ENCODE measurements at regions not wholly inside any gene's neighbourhood (a gene's known extent, or its start where the extent isn't known, plus 50 kb on each side); places are given as distances from the start of the nearest gene placed in this dataset.

DNA sequence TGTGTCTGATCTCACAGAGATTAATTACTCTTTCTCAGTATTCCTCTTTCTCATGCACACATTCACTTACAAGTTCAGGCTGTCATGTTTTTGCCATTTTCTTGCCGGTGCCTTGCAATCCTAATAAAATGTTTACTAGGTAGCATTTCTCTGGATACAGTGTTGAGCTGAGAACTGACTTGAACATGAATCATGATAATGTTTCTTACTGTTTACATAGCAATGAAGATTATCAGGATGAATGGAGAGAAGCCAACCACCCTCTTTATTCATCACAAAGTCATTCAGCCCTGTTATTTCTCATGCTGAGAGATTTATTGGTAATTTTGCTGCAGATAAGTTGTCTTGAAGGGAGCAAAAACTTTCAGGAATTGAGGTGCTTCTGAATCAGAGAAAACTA is 185.5 kb upstream of the ECI2 start:
- TF ChIP-seq, protein P1, sequence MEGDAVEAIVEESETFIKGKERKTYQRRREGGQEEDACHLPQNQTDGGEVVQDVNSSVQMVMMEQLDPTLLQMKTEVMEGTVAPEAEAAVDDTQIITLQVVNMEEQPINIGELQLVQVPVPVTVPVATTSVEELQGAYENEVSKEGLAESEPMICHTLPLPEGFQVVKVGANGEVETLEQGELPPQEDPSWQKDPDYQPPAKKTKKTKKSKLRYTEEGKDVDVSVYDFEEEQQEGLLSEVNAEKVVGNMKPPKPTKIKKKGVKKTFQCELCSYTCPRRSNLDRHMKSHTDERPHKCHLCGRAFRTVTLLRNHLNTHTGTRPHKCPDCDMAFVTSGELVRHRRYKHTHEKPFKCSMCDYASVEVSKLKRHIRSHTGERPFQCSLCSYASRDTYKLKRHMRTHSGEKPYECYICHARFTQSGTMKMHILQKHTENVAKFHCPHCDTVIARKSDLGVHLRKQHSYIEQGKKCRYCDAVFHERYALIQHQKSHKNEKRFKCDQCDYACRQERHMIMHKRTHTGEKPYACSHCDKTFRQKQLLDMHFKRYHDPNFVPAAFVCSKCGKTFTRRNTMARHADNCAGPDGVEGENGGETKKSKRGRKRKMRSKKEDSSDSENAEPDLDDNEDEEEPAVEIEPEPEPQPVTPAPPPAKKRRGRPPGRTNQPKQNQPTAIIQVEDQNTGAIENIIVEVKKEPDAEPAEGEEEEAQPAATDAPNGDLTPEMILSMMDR (IDR thresholded peaks at IDR 0.05; ENCODE audit: poor library complexity, severe bottlenecking), result no peak
- Histone ChIP-seq H3K36me3 (ENCODE audit: low read depth) (no peaks in the 10 kb centered on the region), H3K27me3 (ENCODE audit: insufficient read depth, poor library complexity, severe bottlenecking) (no peaks in the 10 kb centered on the region), H3K4me1 (ENCODE audit: insufficient read depth, poor library complexity, severe bottlenecking) (peaks cover 64% of the 10 kb centered on the region), H3K4me3 (ENCODE audit: severe bottlenecking) (no peak overlapping the region), H3K27ac (ENCODE audit: poor library complexity, severe bottlenecking) (peak overlapping the region; percentile 93), H3K9me3 (ENCODE audit: severe bottlenecking) (no peaks in the 10 kb centered on the region)
- DNase-seq (ENCODE audit: low spot score) (no peak), ATAC-seq (ENCODE audit: low read depth) (peak; percentile 89)

DNA sequence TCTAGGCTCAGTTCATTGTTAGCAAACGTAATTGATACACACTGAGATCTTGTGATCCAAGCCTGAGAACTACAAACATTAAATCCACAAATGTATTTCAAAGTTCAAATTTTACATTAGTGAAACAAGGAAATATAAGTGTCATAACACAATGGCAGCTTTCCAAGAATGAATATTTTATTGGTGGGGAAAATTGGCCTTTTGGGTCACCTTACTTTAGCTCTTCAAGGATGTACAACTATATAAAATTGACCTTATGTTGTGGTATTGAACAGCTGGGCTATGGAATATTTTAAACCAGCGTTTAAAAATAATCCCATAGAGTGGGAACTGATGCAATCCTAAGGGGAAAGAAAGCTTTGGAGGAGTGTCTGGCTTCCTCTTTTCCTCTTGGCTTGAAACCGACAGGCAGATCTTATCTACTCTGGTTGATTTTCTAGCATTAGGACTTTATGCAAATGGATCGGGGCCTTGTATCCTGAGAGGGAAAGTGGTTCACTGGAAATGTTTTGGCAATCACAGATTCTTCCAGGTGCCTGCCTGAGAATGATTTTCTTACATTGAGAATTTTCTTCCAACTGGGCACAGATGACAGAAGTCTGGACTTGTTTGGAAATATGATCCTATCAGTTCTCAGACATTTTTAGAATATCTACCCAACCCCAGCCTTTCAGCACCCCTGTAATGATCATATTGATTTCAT is 184.8 kb upstream of the ECI2 start:
- no peak for DNase-seq (ENCODE audit: low spot score)

DNA sequence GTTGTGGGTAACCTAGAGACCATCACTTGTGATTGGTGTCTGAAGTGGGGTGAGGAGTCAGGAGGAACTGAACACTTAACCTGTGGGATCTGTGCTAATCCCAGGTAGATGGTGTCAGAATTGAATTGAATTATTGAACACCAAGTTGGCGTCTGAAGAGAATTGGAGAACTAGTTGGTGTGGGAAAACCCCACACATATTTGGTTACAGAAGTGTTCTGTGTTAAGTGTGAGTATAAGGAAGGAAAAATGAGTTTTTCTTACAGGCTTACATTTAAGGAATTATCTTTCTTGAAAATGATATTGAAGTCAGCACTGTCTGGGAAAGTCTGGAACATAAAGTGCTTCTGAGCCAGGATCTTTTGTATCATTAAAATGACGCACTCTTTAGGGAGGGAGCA is 182.9 kb upstream of the ECI2 start:
- H3K36me3 ChIP-seq (ENCODE audit: low read depth), result no peaks in the 10 kb centered on the region
- TF ChIP-seq, protein P1 (IDR thresholded peaks at IDR 0.05; ENCODE audit: poor library complexity, severe bottlenecking), result no peak
- H3K27ac ChIP-seq (ENCODE audit: poor library complexity, severe bottlenecking), result peak overlapping the region; percentile 93
- H3K4me3 ChIP-seq (ENCODE audit: severe bottlenecking), result no peak overlapping the region
- DNase-seq (ENCODE audit: low spot score) (no peak), ATAC-seq (ENCODE audit: low read depth) (no peak)
- H3K9me3 ChIP-seq (ENCODE audit: severe bottlenecking), result no peaks in the 10 kb centered on the region
- H3K27me3 ChIP-seq (ENCODE audit: insufficient read depth, poor library complexity, severe bottlenecking), result no peaks in the 10 kb centered on the region
- peaks cover 67% of the 10 kb centered on the region for H3K4me1 ChIP-seq (ENCODE audit: insufficient read depth, poor library complexity, severe bottlenecking)

More for the DNA sequence above, 184.8 kb upstream of the ECI2 start:
- Histone ChIP-seq H3K27me3 (ENCODE audit: insufficient read depth, poor library complexity, severe bottlenecking) (no peaks in the 10 kb centered on the region), H3K4me3 (ENCODE audit: severe bottlenecking) (no peak overlapping the region), H3K4me1 (ENCODE audit: insufficient read depth, poor library complexity, severe bottlenecking) (peaks cover 64% of the 10 kb centered on the region), H3K36me3 (ENCODE audit: low read depth) (no peaks in the 10 kb centered on the region), H3K27ac (ENCODE audit: poor library complexity, severe bottlenecking) (peak overlapping the region; percentile 93), H3K9me3 (ENCODE audit: severe bottlenecking) (no peaks in the 10 kb centered on the region)
- peak; percentile 54 for ATAC-seq (ENCODE audit: low read depth)
- TF ChIP-seq, protein P1 (IDR thresholded peaks at IDR 0.05; ENCODE audit: poor library complexity, severe bottlenecking), result no peak

DNA sequence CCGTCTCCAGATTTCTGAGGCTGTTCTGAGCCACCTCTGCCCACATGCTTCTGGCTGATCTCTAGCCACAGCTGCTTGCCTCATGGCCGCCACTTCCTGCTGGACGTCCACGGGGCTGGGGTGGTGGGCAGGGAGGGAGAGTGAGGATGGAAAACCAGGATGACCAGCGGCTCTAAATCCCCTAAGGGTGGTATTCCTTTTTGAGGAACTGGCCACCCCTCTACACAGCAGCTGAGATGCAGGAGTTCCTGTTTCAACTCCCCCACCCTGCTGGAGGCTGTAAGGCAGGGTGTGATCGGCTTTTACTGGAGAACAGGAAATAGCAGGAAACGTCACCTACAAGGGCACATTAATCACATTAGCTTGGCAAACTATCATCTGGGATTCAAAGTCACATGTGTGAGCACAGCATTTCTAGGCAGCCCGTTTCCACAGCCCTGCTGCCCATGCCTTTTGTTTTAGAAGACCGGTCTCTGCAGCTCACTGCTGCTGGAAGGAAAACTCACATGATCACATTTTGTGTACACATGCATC is 181.6 kb upstream of the ECI2 start:
- Histone ChIP-seq H3K4me1 (ENCODE audit: insufficient read depth, poor library complexity, severe bottlenecking) (peaks cover 58% of the 10 kb centered on the region), H3K9me3 (ENCODE audit: severe bottlenecking) (peaks cover 6% of the 10 kb centered on the region), H3K36me3 (ENCODE audit: low read depth) (no peaks in the 10 kb centered on the region), H3K27ac (ENCODE audit: poor library complexity, severe bottlenecking) (peak overlapping the region; percentile 63), H3K27me3 (ENCODE audit: insufficient read depth, poor library complexity, severe bottlenecking) (no peaks in the 10 kb centered on the region), H3K4me3 (ENCODE audit: severe bottlenecking) (no peak overlapping the region)
- ATAC-seq (ENCODE audit: low read depth) (peak; percentile 15; the same call in 2 of the 3 replicates), DNase-seq (ENCODE audit: low spot score) (no peak)
- TF ChIP-seq, protein P1 (IDR thresholded peaks at IDR 0.05; ENCODE audit: poor library complexity, severe bottlenecking), result no peak

DNA sequence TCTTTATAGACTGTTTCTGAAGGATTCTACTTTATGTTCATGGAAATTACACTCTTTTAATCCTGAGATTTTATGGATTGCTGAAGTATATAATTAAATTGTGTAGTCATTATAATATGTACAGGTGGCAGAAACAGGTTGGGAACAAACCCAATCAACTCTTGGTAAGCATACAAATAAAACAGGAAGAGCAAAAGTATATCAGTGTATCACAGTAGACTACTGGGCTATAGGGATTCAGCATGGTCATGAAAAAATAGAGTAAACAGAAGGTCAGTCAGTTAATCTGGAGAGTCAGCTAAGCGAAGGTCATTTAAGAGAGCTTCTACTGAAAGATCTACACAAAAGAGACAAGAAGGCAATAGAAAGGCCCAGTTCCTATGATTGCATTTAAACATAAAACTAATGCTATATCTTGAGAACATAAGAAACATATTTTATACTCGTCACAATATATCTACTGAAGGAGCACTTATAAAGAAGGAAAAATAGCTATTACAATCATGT is 178.9 kb upstream of the ECI2 start:
- Histone ChIP-seq H3K9me3 (ENCODE audit: severe bottlenecking) (peaks cover 6% of the 10 kb centered on the region), H3K4me1 (ENCODE audit: insufficient read depth, poor library complexity, severe bottlenecking) (peaks cover 33% of the 10 kb centered on the region), H3K4me3 (ENCODE audit: severe bottlenecking) (no peak overlapping the region), H3K27me3 (ENCODE audit: insufficient read depth, poor library complexity, severe bottlenecking) (no peaks in the 10 kb centered on the region), H3K36me3 (ENCODE audit: low read depth) (no peaks in the 10 kb centered on the region), H3K27ac (ENCODE audit: poor library complexity, severe bottlenecking) (peak overlapping the region; percentile 70)
- no peak for DNase-seq (ENCODE audit: low spot score)
- no peak for ATAC-seq (ENCODE audit: low read depth)
- TF ChIP-seq, protein P1 (IDR thresholded peaks at IDR 0.05; ENCODE audit: poor library complexity, severe bottlenecking), result no peak

Data from RWPE2 (cell line).